GM21515 (cell line): ENCODE measurements at regions not wholly inside any gene's neighbourhood (a gene's known extent, or its start where the extent isn't known, plus 50 kb on each side); places are given as distances from the start of the nearest gene placed in this dataset.
"Not testable (repeated sequence)": the region's sequence is repeated elsewhere in the genome, so short reads cannot be mapped to it uniquely, and the experiment has no call there.

Experiments
- ATAC-seq: cut with Tn5 transposase; IDR thresholded peaks from one replicate; pipeline ENCODE4 v1.9.1; 2021; ENCODE audit not compliant: unreplicated experiment

DNA sequence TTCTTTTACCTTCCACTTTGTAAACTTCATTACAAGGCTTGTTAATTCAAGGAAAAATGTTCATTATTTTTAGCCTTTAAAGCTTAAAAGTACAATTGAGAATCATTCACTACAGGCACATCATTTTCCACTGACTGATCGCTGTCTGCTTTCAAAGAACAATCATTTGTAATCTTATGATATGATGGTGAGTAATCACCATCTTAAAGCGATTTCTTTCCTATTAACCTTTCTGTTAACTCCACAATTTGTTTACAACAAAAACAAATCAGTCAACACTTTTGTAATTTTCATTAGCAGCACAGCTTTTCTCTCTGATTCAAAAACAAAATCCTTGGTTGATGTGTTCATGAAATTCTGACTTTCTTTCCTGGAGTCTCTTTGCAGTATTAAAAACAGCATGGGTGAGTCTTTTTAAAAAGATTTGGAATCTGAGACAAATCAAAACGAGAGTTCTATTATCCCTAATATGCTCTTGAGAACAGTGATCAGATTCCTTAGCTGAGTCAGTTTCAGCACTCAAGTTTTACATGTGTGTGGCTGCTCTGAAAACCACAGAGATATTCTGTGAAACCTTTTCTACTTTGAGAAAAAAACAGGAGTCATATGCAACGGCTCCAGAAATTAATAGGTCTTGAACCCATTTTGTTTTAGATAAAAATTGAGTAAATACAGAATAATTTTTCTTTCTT, 145.8 kb upstream of the TMPRSS15 start:
- no peak for ATAC-seq

GRCh38 chr21:18550361-18550760, 146.8 kb upstream of the TMPRSS15 start:
- ATAC-seq: no peak

GRCh38 chr21:18553786-18554185, 150.2 kb upstream of the TMPRSS15 start:
- no peak for ATAC-seq

DNA sequence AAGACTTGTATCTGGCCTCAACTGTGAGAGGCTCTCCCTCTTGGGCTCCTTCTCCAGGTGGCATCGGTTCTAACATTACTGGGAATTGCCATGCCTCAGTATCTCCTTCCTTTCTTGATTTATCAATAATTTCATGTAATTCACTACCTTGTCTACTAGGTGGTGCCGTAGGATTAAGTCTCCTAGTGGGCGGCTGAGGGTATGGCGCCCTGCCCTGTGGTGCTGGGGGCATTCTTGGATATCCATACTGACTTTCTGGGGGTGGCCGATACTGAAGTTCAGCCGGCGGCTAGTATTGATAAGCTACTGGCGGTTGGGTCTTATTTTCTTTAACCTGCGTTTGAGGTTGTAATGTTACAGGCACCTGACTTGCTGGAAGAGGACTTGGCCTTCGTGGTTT, 164.2 kb upstream of the TMPRSS15 start:
- not testable (repeated sequence) for ATAC-seq

DNA sequence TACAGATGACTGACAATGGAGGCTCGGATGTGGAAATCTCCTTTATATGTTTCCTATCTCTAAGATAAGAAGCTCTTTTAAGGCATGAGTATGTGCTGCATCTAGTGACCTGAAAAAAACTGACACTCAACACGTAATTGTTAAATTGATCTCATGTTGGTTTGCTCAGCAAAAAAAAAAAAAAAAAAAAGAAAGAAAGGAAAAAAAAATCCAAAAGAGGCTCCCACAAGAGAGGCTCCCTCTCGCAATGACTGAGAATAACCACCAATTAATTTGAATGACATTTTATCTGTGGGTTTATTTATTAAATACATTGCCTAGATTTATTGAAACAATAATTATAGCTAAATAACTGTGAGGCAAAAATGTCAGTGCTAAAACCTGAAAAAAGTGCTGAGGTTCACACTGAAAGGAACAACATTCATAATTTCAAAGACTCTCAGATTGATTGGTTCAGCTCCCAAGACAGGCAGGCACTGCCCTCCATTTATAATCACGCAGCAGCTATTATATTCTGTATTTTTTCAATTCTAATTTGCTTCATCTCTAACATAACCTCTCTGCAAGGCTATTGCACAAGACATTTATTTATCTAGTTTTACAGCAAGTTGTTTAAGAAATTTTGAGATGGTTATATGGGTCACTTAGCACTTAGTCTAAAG, 184.5 kb upstream of the TMPRSS15 start:
- ATAC-seq: no peak

- ATAC-seq: no peak
Observed at GRCh38 chr21:18601146-18601545, 197.6 kb upstream of the TMPRSS15 start.

DNA sequence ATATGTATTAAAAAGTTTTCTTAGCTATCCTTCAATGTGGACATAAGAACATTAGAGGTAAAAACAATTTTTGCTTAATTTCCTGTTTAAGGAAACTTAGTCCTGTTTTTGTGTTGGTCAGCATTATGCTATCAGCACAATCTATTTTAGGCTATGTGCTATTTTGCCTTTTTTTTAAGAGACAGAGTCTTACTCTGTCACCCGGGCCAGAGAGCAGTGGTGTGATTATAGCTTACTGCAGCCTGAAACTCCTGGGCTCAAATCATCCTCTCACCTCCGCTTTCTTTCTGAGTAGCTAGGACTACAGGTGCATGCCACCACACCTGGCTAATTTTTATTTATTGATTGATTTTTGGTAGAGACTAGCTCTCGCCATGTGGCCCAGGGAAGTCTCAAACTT, 199.1 kb upstream of the TMPRSS15 start:
- ATAC-seq: no peak

DNA sequence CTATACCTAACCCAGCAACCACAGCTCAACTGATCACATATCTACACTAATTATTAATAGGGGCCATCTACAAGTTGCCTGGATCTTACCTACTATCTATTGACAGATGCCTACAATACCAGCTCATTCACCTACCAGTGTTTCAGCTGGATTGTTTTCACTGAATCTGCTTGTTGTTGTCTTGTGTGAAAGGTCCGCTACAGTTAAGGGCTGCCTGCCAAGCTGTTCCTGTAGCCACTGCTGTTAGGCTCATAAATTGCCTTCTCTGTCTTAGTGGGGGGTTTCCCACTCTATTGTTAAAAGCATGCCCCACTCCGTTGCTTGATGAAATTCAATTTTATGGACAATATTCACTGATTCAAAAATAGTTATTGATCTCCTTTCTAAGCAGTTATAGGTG, 199.7 kb upstream of the TMPRSS15 start:
- ATAC-seq: no peak

DNA sequence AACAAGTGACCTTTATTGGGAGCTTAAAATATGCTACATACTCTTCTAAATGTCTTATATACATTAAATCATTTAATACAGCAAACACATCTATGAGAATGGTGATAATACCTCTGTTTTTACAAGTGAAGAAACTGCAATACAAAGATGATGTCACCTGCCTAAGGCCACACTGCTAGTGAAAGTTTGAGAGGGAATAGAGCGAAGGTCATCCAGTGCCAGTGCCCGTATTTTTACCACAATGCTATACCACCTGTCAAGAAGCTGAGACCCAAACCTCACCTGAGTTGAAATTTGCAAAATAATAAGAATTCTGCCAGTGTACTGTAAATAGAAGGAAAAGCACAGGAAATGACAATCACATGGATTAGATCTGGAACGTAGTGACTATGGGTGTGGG, 200.4 kb upstream of the TMPRSS15 start:
- ATAC-seq: no peak

DNA sequence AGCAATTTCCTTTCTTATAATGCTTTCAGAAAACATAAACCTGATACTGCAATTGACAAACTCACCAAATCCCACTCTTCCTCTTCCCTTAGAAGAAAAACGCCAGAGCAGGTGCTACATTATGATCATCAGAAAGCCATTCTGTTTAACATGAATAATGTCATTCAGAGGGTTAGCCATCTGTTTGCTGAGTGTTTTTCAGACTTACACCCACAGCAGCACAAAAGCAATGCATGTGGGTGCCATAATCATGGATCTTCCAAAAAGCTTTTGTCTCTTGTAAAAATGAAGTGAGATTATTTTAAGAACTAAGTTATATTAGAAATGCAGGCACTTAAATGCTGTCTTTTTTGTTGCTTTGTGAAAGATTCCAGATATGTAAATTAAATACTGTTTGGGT, 204.6 kb upstream of the TMPRSS15 start:
- no peak for ATAC-seq

GRCh38 chr21:18614303-18614702, 210.7 kb upstream of the TMPRSS15 start:
- ATAC-seq: no peak

DNA sequence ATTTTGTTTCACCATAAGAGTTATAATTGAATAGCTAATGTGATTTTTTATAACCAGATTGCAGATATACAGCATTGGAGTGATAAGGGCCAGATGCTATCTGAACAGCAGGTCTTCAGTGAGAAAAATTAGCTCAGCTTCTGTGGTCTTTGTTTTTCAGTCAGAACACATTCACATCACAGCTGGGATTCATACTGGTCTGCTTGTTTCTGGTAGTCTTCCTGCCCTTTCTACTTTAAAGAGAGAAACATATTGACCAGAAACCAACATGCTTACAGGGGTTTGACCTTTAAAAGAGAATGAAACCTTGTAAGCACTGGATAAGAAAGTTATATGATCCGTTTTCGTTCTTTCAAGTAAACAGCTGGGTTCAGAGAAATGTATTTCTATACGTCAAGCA, 213.7 kb upstream of the TMPRSS15 start:
- ATAC-seq: no peak

- ATAC-seq: no peak
Observed at GRCh38 chr21:18620436-18620835, 216.9 kb upstream of the TMPRSS15 start.

DNA sequence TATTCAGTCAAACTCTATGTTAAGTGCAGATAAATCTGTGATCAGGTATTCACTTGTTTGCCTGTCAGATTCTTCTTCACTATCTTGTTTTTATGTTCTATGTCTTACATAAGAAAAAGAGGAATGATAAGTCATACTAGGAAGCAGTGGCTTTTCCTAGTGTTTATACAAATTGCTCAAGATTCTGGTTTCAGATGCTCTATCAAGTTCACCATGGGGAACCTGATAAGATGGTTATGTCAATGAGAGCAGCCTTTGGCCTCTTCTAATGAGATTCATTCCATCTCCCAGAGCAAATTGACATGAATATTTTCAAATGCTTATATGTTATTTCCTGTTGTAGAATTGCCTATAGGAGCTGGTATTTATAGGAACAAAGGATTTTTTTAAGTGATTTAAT, 218.8 kb upstream of the TMPRSS15 start:
- ATAC-seq: no peak

GRCh38 chr21:18630446-18630845, 226.9 kb upstream of the TMPRSS15 start:
- no peak for ATAC-seq

DNA sequence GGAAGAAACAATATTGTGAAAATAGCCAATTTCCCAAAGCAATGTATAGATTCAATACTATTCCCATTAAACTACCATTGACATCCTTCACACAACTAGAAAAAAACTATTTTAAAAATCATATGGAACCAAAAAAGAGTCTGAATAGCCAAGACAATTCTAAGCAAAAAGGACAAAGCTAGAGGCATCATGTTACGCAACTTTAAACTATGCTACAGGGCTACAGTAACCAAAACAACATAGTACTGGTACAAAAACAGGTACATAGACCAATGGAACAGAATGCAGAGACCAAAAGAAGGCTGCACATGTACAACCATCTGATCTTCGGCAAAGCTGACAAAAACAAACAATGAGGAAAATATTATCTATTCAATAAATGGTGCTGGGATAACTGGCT, 233.3 kb upstream of the TMPRSS15 start:
- no peak for ATAC-seq

DNA sequence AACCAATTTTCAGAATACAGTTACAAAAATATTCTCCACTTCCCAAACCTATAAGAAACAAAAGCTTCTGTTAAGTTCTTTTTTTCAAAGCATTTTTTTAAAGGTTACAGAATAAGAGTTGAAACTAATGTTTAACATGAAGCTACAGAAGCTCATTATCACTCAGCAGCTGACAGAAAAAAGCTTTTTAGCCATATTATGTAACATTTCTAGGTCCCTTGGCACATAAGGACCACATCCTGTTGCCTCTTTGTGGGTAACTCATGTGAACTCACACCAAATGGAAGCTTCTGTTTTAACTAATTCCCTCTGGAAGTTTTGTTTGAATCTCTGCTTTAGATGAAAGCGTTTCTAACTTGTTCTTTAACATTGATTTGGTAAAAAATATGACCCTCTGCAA, 242.5 kb upstream of the TMPRSS15 start:
- ATAC-seq: no peak

DNA sequence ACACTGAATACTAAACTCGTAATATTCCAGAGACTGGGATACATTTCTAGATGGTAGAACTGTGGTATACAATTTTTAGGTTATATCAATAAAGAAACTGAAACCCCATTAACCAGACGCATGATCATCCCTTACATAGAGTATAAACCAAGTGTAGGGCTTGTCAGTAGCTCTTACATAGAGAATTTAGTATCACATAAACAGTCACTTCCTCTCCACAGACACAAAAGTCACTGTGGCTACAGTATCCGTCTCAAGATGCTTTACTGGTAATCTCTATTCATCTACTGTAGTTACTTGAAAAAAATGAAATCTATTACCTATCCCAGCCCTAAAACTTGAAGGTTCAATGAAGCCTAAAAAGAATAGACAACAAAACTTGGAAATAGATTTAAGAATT, 252.3 kb upstream of the TMPRSS15 start:
- no peak for ATAC-seq

GRCh38 chr21:18661842-18662241, 258.3 kb upstream of the TMPRSS15 start:
- ATAC-seq: no peak

GRCh38 chr21:18663663-18664062, 260.1 kb upstream of the TMPRSS15 start:
- ATAC-seq: no peak

- ATAC-seq: no peak
Observed at GRCh38 chr21:18666725-18667124, 263.1 kb upstream of the TMPRSS15 start.

DNA sequence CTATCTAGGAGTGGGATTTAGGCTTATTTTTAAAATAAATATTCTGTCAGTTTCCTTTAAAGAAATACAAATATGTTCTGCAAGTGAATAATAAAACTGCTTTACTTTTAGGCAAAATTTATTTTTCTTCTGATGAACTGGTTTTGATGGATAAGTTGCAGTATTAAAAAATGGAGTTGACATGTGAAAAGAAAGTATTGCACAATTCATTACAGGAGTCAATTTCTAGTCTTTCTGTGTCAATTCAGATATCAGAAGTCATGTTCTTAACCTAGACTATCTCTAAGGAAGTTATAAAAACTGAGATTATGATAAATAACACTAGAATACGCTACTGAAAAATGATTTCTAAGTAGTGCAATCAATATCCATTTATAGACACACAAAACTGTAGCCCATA, 270.2 kb upstream of the TMPRSS15 start:
- no peak for ATAC-seq

GRCh38 chr21:18677632-18678031, 274.0 kb upstream of the TMPRSS15 start:
- ATAC-seq: no peak
